ENCODE measurements at regions not wholly inside any gene's neighbourhood (a gene's known extent, or its start where the extent isn't known, plus 50 kb on each side); places are given as distances from the start of the nearest gene placed in this dataset.

GRCh38 chr11:71136095-71136845, 116.1 kb downstream of the SHANK2 start:
- peaks cover 3% of the 10 kb centered on the region for H3K27me3 Mint-ChIP-seq (ENCODE audit: low read depth, unreplicated experiment)
- FAIRE-seq (no peak), DNase-seq (ENCODE audit: low read depth) (no peak)
- Histone ChIP-seq H3K4me2 (ENCODE audit: low read length) (no peak overlapping the region), H3K9me3 (ENCODE audit: insufficient read depth, low read depth, low read length) (no peaks in the 10 kb centered on the region), H3K9ac (ENCODE audit: low read length) (no peak overlapping the region), H3K27ac (ENCODE audit: low read depth, low read length) (no peak overlapping the region), H3K27me3 (ENCODE audit: insufficient read depth, low read length) (no peaks in the 10 kb centered on the region), H3K4me1 (ENCODE audit: insufficient read depth, low read length) (no peaks in the 10 kb centered on the region), H4K20me1 (ENCODE audit: insufficient read depth, low read length) (no peaks in the 10 kb centered on the region), H3K4me3 (ENCODE audit: insufficient read depth, low read depth, low read length) (no peak overlapping the region), H3K36me3 (ENCODE audit: insufficient read depth, low read length) (no peaks in the 10 kb centered on the region), H2AFZ (ENCODE audit: low read depth, low read length) (no peak overlapping the region), H3K79me2 (ENCODE audit: insufficient read depth, low read length) (no peaks in the 10 kb centered on the region)
- no peak for TF ChIP-seq CTCF (IDR thresholded peaks at IDR 0.05; ENCODE audit: insufficient read depth, low read depth, low read length)
- TF ChIP-seq EZH2 (IDR thresholded peaks at IDR 0.05; ENCODE audit: insufficient read depth, low read length): no peak
- no peak overlapping the region for H3K4me3 Mint-ChIP-seq (ENCODE audit: unreplicated experiment)
- H3K27ac Mint-ChIP-seq (ENCODE audit: unreplicated experiment): no peak overlapping the region
- H3K9me3 Mint-ChIP-seq (ENCODE audit: unreplicated experiment): peaks cover 3% of the 10 kb centered on the region
- H3K36me3 Mint-ChIP-seq (ENCODE audit: low read depth, unreplicated experiment): no peaks in the 10 kb centered on the region
- no peaks in the 10 kb centered on the region for H3K4me1 Mint-ChIP-seq (ENCODE audit: low read depth, unreplicated experiment)

- Mint-ChIP-seq H3K9me3 (ENCODE audit: unreplicated experiment) (peaks cover 3% of the 10 kb centered on the region), H3K27ac (ENCODE audit: unreplicated experiment) (no peak overlapping the region), H3K4me1 (ENCODE audit: low read depth, unreplicated experiment) (peaks cover under 1% of the 10 kb centered on the region), H3K4me3 (ENCODE audit: unreplicated experiment) (no peak overlapping the region), H3K27me3 (ENCODE audit: low read depth, unreplicated experiment) (peaks cover 2% of the 10 kb centered on the region), H3K36me3 (ENCODE audit: low read depth, unreplicated experiment) (no peaks in the 10 kb centered on the region)
- H3K27me3 ChIP-seq (ENCODE audit: insufficient read depth, low read length): no peaks in the 10 kb centered on the region
- H3K9ac ChIP-seq (ENCODE audit: low read length): no peak overlapping the region
- H2AFZ ChIP-seq (ENCODE audit: low read depth, low read length): no peak overlapping the region
- FAIRE-seq (no peak), DNase-seq (ENCODE audit: low read depth) (no peak)
- H3K9me3 ChIP-seq (ENCODE audit: insufficient read depth, low read depth, low read length): no peaks in the 10 kb centered on the region
- no peak for TF ChIP-seq EZH2 (IDR thresholded peaks at IDR 0.05; ENCODE audit: insufficient read depth, low read length)
- TF ChIP-seq CTCF (IDR thresholded peaks at IDR 0.05; ENCODE audit: insufficient read depth, low read depth, low read length): no peak
- H3K79me2 ChIP-seq (ENCODE audit: insufficient read depth, low read length): no peaks in the 10 kb centered on the region
- H3K36me3 ChIP-seq (ENCODE audit: insufficient read depth, low read length): no peaks in the 10 kb centered on the region
- H3K4me1 ChIP-seq (ENCODE audit: insufficient read depth, low read length): no peaks in the 10 kb centered on the region
- no peak overlapping the region for H3K27ac ChIP-seq (ENCODE audit: low read depth, low read length)
- no peak overlapping the region for H3K4me2 ChIP-seq (ENCODE audit: low read length)
- no peaks in the 10 kb centered on the region for H4K20me1 ChIP-seq (ENCODE audit: insufficient read depth, low read length)
- H3K4me3 ChIP-seq (ENCODE audit: insufficient read depth, low read depth, low read length): no peak overlapping the region
Observed at GRCh38 chr11:71135112-71135511, 117.3 kb downstream of the SHANK2 start.

- Histone ChIP-seq H3K27ac (ENCODE audit: low read depth, low read length) (no peak overlapping the region), H3K4me3 (ENCODE audit: insufficient read depth, low read depth, low read length) (no peak overlapping the region), H3K9ac (ENCODE audit: low read length) (no peak overlapping the region), H3K9me3 (ENCODE audit: insufficient read depth, low read depth, low read length) (no peaks in the 10 kb centered on the region), H4K20me1 (ENCODE audit: insufficient read depth, low read length) (no peaks in the 10 kb centered on the region), H3K79me2 (ENCODE audit: insufficient read depth, low read length) (no peaks in the 10 kb centered on the region), H3K4me1 (ENCODE audit: insufficient read depth, low read length) (no peaks in the 10 kb centered on the region), H2AFZ (ENCODE audit: low read depth, low read length) (no peak overlapping the region), H3K4me2 (ENCODE audit: low read length) (no peak overlapping the region), H3K36me3 (ENCODE audit: insufficient read depth, low read length) (no peaks in the 10 kb centered on the region), H3K27me3 (ENCODE audit: insufficient read depth, low read length) (no peaks in the 10 kb centered on the region)
- Mint-ChIP-seq H3K27me3 (ENCODE audit: low read depth, unreplicated experiment) (peaks cover 2% of the 10 kb centered on the region), H3K4me1 (ENCODE audit: low read depth, unreplicated experiment) (peaks cover 6% of the 10 kb centered on the region), H3K36me3 (ENCODE audit: low read depth, unreplicated experiment) (no peaks in the 10 kb centered on the region), H3K4me3 (ENCODE audit: unreplicated experiment) (no peak overlapping the region), H3K27ac (ENCODE audit: unreplicated experiment) (no peak overlapping the region), H3K9me3 (ENCODE audit: unreplicated experiment) (peaks cover 3% of the 10 kb centered on the region)
- DNase-seq (ENCODE audit: low read depth) (no peak), FAIRE-seq (no peak)
- TF ChIP-seq EZH2 (IDR thresholded peaks at IDR 0.05; ENCODE audit: insufficient read depth, low read length) (no peak), CTCF (IDR thresholded peaks at IDR 0.05; ENCODE audit: insufficient read depth, low read depth, low read length) (no peak)
Observed at GRCh38 chr11:71133946-71134345, 118.4 kb downstream of the SHANK2 start.
